Fibroblast of skin of right quadriceps (primary cell): ENCODE measurements at regions not wholly inside any gene's neighbourhood (a gene's known extent, or its start where the extent isn't known, plus 50 kb on each side); places are given as distances from the start of the nearest gene placed in this dataset.
"Not testable (repeated sequence)": the region's sequence is repeated elsewhere in the genome, so short reads cannot be mapped to it uniquely, and the experiment has no call there.

Experiments
- DNase-seq: peaks from one replicate; pipeline ENCODE4 v3.0.0-alpha.2; 2013

GRCh38 chr5:87588316-87588715 lies 175.6 kb upstream of the CCNH start:
- no peak for DNase-seq

GRCh38 chr5:87583704-87584103 lies 171.0 kb upstream of the CCNH start:
- not testable (repeated sequence) for DNase-seq

- DNase-seq, result no peak
Measured at GRCh38 chr5:87582149-87582548, 169.4 kb upstream of the CCNH start.

GRCh38 chr5:87581661-87582060 lies 168.9 kb upstream of the CCNH start:
- DNase-seq, result no peak

GRCh38 chr5:87579678-87580077 lies 166.9 kb upstream of the CCNH start:
- no peak for DNase-seq

- DNase-seq, result no peak
Measured at GRCh38 chr5:87576867-87577266, 164.1 kb upstream of the CCNH start.

GRCh38 chr5:87576306-87576705 lies 163.6 kb upstream of the CCNH start:
- not testable (repeated sequence) for DNase-seq

- DNase-seq, result no peak
Measured at GRCh38 chr5:87574106-87574505, 161.4 kb upstream of the CCNH start.

- DNase-seq, result no peak
Measured at GRCh38 chr5:87572611-87573010, 159.9 kb upstream of the CCNH start.

- no peak for DNase-seq
Measured at GRCh38 chr5:87572090-87572489, 159.4 kb upstream of the CCNH start.

- no peak for DNase-seq
Measured at GRCh38 chr5:87570366-87570765, 157.6 kb upstream of the CCNH start.

- no peak for DNase-seq
Measured at GRCh38 chr5:87562068-87562467, 149.3 kb upstream of the CCNH start.

- DNase-seq, result no peak
Measured at GRCh38 chr5:87560528-87560927, 147.8 kb upstream of the CCNH start.

- no peak for DNase-seq
Measured at GRCh38 chr5:87551911-87552310, 139.2 kb upstream of the CCNH start.

- no peak for DNase-seq
Measured at GRCh38 chr5:87541676-87542075, 128.9 kb upstream of the CCNH start.

GRCh38 chr5:87541033-87541432 lies 128.3 kb upstream of the CCNH start:
- DNase-seq, result peak; percentile 19

GRCh38 chr5:87539839-87540238 lies 127.1 kb upstream of the CCNH start:
- no peak for DNase-seq

GRCh38 chr5:87536365-87536764 lies 123.6 kb upstream of the CCNH start:
- DNase-seq, result no peak

GRCh38 chr5:87535706-87536105 lies 123.0 kb upstream of the CCNH start:
- no peak for DNase-seq

GRCh38 chr5:87529486-87530076 lies 116.9 kb upstream of the CCNH start:
- no peak for DNase-seq

GRCh38 chr5:87526131-87526530 lies 113.4 kb upstream of the CCNH start:
- DNase-seq, result no peak

- no peak for DNase-seq
Measured at GRCh38 chr5:87524217-87524616, 111.5 kb upstream of the CCNH start.

GRCh38 chr5:87511778-87512177 lies 99.0 kb upstream of the CCNH start:
- not testable (repeated sequence) for DNase-seq

GRCh38 chr5:87503004-87503403 lies 90.3 kb upstream of the CCNH start:
- no peak for DNase-seq
